HL-60 (cell line): ENCODE measurements at regions not wholly inside any gene's neighbourhood (a gene's known extent, or its start where the extent isn't known, plus 50 kb on each side); places are given as distances from the start of the nearest gene placed in this dataset.

Experiments
- CTCF ChIP-seq: IDR thresholded peaks from one replicate; pipeline ENCODE4 v1.5.1; 2011; ENCODE audit warnings: low read length, control low read depth, inconsistent platforms; ENCODE audit not compliant: insufficient read depth
- POLR2AphosphoS5 ChIP-seq: IDR thresholded peaks from 2 replicates; pipeline ENCODE4 v1.6.1; 2012; ENCODE audit warnings: low read depth
- REST ChIP-seq: IDR thresholded peaks from 2 replicates; pipeline ENCODE4 v1.6.1; 2012; ENCODE audit warnings: low read depth; ENCODE audit not compliant: insufficient replicate concordance

GRCh38 chr9:11792870-11793269 lies 900.3 kb upstream of the TYRP1 start:
- TF ChIP-seq CTCF = no peak
- TF ChIP-seq REST = no peak
- no peak for TF ChIP-seq POLR2AphosphoS5
